ENCODE measurements at regions not wholly inside any gene's neighbourhood (a gene's known extent, or its start where the extent isn't known, plus 50 kb on each side); places are given as distances from the start of the nearest gene placed in this dataset.
"Not testable (repeated sequence)": the region's sequence is repeated elsewhere in the genome, so short reads cannot be mapped to it uniquely, and the experiment has no call there.

GRCh38 chr16:72590151-72590937, 418.4 kb upstream of the PMFBP1 start:
- no peak overlapping the region for H3K4me3 ChIP-seq (ENCODE audit: low read depth, low read length)
- DNase-seq (ENCODE audit: low read depth), result no peak
- no peak for TF ChIP-seq CTCF (conservative IDR thresholded peaks at IDR 0.05; ENCODE audit: low read depth, low read length)

GRCh38 chr16:72588551-72588950, 416.6 kb upstream of the PMFBP1 start:
- TF ChIP-seq CTCF (conservative IDR thresholded peaks at IDR 0.05; ENCODE audit: low read depth, low read length), result no peak
- no peak overlapping the region for H3K4me3 ChIP-seq (ENCODE audit: low read depth, low read length)
- DNase-seq (ENCODE audit: low read depth), result no peak

- not testable (repeated sequence) for H3K4me3 ChIP-seq (ENCODE audit: low read depth, low read length); DNase-seq (ENCODE audit: low read depth)
Measured at GRCh38 chr16:72578061-72578460, 406.1 kb upstream of the PMFBP1 start.

- no peak for TF ChIP-seq CTCF (conservative IDR thresholded peaks at IDR 0.05; ENCODE audit: low read depth, low read length)
- H3K4me3 ChIP-seq (ENCODE audit: low read depth, low read length), result no peak overlapping the region
- DNase-seq (ENCODE audit: low read depth), result no peak
Measured at GRCh38 chr16:72576189-72576588, 404.2 kb upstream of the PMFBP1 start.

GRCh38 chr16:72569677-72570076, 397.7 kb upstream of the PMFBP1 start:
- TF ChIP-seq CTCF (conservative IDR thresholded peaks at IDR 0.05; ENCODE audit: low read depth, low read length), result no peak
- DNase-seq (ENCODE audit: low read depth), result no peak
- H3K4me3 ChIP-seq (ENCODE audit: low read depth, low read length), result no peak overlapping the region

GRCh38 chr16:72568502-72568901, 396.5 kb upstream of the PMFBP1 start:
- DNase-seq (ENCODE audit: low read depth), result no peak
- no peak for TF ChIP-seq CTCF (conservative IDR thresholded peaks at IDR 0.05; ENCODE audit: low read depth, low read length)
- no peak overlapping the region for H3K4me3 ChIP-seq (ENCODE audit: low read depth, low read length)

GRCh38 chr16:72566174-72566573, 394.2 kb upstream of the PMFBP1 start:
- no peak overlapping the region for H3K4me3 ChIP-seq (ENCODE audit: low read depth, low read length)
- DNase-seq (ENCODE audit: low read depth), result no peak
- TF ChIP-seq CTCF (conservative IDR thresholded peaks at IDR 0.05; ENCODE audit: low read depth, low read length), result no peak

All from epithelial cell of proximal tubule (primary cell).